ENCODE measurements at regions not wholly inside any gene's neighbourhood (a gene's known extent, or its start where the extent isn't known, plus 50 kb on each side); places are given as distances from the start of the nearest gene placed in this dataset.

- no peak for DNase-seq (ENCODE audit: extremely low read depth, low read depth, low spot score)
Measured at GRCh38 chr6:15882345-15882744, 219.5 kb upstream of the DTNBP1 start.

GRCh38 chr6:15881150-15881549, 218.3 kb upstream of the DTNBP1 start:
- DNase-seq (ENCODE audit: extremely low read depth, low read depth, low spot score): no peak

- no peak for DNase-seq (ENCODE audit: extremely low read depth, low read depth, low spot score)
Measured at GRCh38 chr6:15880262-15880973, 217.6 kb upstream of the DTNBP1 start.

- DNase-seq (ENCODE audit: extremely low read depth, low read depth, low spot score): peak; percentile 56
Measured at GRCh38 chr6:15879371-15880261, 216.8 kb upstream of the DTNBP1 start.

GRCh38 chr6:15877231-15877630, 214.4 kb upstream of the DTNBP1 start:
- no peak for DNase-seq (ENCODE audit: extremely low read depth, low read depth, low spot score)

- DNase-seq (ENCODE audit: extremely low read depth, low read depth, low spot score): no peak
Measured at GRCh38 chr6:15876406-15876805, 213.6 kb upstream of the DTNBP1 start.

GRCh38 chr6:15875797-15876196, 213.0 kb upstream of the DTNBP1 start:
- DNase-seq (ENCODE audit: extremely low read depth, low read depth, low spot score): no peak

- DNase-seq (ENCODE audit: extremely low read depth, low read depth, low spot score): no peak
Measured at GRCh38 chr6:15874821-15875220, 212.0 kb upstream of the DTNBP1 start.

- no peak for DNase-seq (ENCODE audit: extremely low read depth, low read depth, low spot score)
Measured at GRCh38 chr6:15874326-15874725, 211.5 kb upstream of the DTNBP1 start.

- DNase-seq (ENCODE audit: extremely low read depth, low read depth, low spot score): no peak
Measured at GRCh38 chr6:15872241-15873103, 209.6 kb upstream of the DTNBP1 start.

GRCh38 chr6:15871276-15871675, 208.4 kb upstream of the DTNBP1 start:
- DNase-seq (ENCODE audit: extremely low read depth, low read depth, low spot score): no peak

GRCh38 chr6:15870333-15871043, 207.7 kb upstream of the DTNBP1 start:
- peak; percentile 45 for DNase-seq (ENCODE audit: extremely low read depth, low read depth, low spot score)

- no peak for DNase-seq (ENCODE audit: extremely low read depth, low read depth, low spot score)
Measured at GRCh38 chr6:15864708-15865062, 201.9 kb upstream of the DTNBP1 start.

GRCh38 chr6:15864038-15864707, 201.3 kb upstream of the DTNBP1 start:
- DNase-seq (ENCODE audit: extremely low read depth, low read depth, low spot score): no peak

- DNase-seq (ENCODE audit: extremely low read depth, low read depth, low spot score): no peak
Measured at GRCh38 chr6:15862810-15863209, 200.0 kb upstream of the DTNBP1 start.

GRCh38 chr6:15861486-15861885, 198.7 kb upstream of the DTNBP1 start:
- DNase-seq (ENCODE audit: extremely low read depth, low read depth, low spot score): no peak

- DNase-seq (ENCODE audit: extremely low read depth, low read depth, low spot score): no peak
Measured at GRCh38 chr6:15854826-15855710, 192.2 kb upstream of the DTNBP1 start.

- no peak for DNase-seq (ENCODE audit: extremely low read depth, low read depth, low spot score)
Measured at GRCh38 chr6:15854378-15854777, 191.6 kb upstream of the DTNBP1 start.

- no peak for DNase-seq (ENCODE audit: extremely low read depth, low read depth, low spot score)
Measured at GRCh38 chr6:15853259-15853658, 190.4 kb upstream of the DTNBP1 start.
